Ecto neural progenitor cell (in vitro differentiated cells): ENCODE measurements at regions not wholly inside any gene's neighbourhood (a gene's known extent, or its start where the extent isn't known, plus 50 kb on each side); places are given as distances from the start of the nearest gene placed in this dataset.

ENCODE experiments used
- DNase-seq: peaks from one replicate; pipeline ENCODE4 v3.0.0-alpha.2; 2018; ENCODE audit warnings: low spot score

DNA sequence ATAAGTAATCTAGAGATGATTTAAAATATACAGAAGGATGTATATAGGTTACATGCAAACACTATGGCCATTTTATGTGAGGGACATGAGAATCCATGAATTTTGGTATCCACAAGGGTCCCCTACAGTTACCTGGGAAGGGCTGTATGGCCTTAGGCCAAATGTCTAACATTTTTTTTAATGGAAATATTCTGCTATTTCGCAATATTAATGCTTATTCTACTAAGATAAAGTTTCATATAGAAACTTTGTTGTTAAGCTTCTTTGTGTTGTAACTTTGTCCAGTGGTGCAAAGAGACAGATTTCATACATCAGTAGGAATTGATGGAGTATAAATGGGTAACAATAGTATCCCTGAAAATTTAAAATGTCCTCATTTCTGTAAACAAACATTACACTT, 233.4 kb upstream of the THBS1 start:
- no peak for DNase-seq

DNA sequence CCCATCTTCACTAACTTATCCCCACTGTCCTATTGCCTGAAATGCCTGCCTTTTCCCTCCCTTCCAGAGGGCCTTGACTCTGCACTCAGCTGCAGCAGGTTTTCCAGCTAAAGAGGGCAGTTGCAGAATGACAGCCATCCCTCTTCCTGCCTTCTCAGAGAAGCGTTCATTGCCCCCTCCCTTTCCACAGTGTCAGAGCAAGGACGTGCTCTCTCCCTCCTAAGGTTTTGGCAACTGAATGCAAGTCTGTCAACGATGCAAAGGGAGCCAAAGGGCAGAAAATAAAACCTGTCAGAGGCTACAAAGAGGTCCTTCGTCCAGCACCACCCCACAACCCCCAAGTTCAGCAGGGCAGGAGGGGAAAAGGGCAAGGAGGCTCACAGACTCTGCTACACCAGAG, 230.1 kb upstream of the THBS1 start:
- no peak for DNase-seq

GRCh38 chr15:39354189-39354588, 226.7 kb upstream of the THBS1 start:
- DNase-seq = no peak

DNA sequence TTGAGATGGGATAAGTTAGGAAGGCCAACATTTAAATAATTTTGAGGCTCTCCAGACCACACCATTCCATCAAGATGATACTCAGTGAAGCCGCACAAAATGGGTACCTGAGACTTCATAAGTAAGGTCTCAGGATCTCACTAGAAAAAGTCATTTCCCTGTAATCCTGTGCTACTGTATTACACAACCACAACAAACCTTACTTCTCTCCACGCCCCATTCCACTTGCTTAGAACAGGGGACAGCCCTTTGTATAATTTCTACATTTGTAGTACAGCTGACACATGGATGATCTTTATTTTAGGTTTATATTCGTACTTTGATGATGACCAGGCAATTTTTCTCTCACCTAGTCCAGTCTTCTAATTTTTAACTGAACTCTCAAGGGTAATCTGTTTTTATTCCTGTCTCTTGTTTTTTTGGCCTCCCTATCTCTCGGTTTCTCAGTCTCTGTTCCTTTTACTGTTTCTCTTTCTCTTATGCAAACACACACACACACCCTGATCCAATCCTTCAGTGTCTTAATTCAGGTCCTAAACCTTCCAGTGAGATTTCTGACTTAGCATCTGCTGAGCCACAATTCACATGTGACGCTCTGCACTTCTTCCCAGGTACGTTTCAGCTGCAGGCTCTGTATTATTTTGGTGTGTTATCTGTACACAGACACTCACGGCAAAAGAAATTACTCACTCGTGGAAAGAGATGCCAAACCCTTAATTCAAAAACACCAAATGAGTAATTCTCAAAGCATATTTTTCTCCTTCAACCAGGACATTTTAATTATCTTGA, 223.2 kb upstream of the THBS1 start:
- no peak for DNase-seq

GRCh38 chr15:39358441-39359041, 222.3 kb upstream of the THBS1 start:
- DNase-seq = no peak

- DNase-seq = no peak
Measured at GRCh38 chr15:39359771-39360170, 221.1 kb upstream of the THBS1 start.

- no peak for DNase-seq
Measured at GRCh38 chr15:39360452-39360851, 220.4 kb upstream of the THBS1 start.

DNA sequence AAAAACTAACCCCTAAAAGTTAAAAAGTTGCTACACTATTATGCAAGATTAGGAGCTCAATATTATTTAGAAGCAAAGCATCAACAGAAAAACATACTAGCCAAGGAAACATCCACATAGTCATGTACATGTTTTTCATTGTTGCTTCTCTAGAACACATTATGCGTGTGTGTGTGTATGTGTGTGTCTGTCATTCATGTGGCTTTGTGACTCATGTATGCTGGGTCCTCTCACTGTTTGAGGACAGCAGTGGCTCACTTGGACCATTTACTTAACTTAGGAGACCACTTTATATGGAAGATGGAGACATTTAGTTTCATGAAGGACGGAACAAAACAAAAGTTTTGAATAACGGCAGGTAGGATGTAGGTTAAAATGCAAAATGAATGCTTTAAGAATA, 219.4 kb upstream of the THBS1 start:
- no peak for DNase-seq

- no peak for DNase-seq
Measured at GRCh38 chr15:39362821-39363561, 217.9 kb upstream of the THBS1 start.

GRCh38 chr15:39363761-39364586, 216.9 kb upstream of the THBS1 start:
- DNase-seq = no peak

GRCh38 chr15:39364721-39365120, 216.2 kb upstream of the THBS1 start:
- DNase-seq = no peak

GRCh38 chr15:39365161-39365560, 215.7 kb upstream of the THBS1 start:
- DNase-seq = no peak

- no peak for DNase-seq
Measured at GRCh38 chr15:39365873-39366272, 215.0 kb upstream of the THBS1 start.

DNA sequence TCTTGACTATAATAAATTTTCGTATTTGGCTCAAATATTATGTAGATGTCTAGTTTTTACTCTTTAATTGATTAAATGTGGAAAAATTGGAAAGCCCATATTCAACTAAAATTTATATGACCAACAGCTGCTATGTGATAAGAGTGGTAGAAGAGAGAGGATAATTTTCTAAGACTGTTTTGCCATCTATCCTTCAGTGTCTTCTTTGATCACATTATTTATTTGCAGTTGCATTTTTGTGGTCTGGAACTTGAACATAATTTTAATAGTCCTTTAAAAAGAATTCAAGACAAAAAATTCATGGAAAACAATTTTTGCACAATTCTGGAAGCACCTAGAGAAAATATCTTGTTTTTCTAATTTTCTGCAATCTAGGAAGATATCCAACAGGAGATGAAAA, 213.3 kb upstream of the THBS1 start:
- DNase-seq = no peak

- DNase-seq = no peak
Measured at GRCh38 chr15:39369768-39370167, 211.1 kb upstream of the THBS1 start.

GRCh38 chr15:39376371-39376909, 204.4 kb upstream of the THBS1 start:
- no peak for DNase-seq

DNA sequence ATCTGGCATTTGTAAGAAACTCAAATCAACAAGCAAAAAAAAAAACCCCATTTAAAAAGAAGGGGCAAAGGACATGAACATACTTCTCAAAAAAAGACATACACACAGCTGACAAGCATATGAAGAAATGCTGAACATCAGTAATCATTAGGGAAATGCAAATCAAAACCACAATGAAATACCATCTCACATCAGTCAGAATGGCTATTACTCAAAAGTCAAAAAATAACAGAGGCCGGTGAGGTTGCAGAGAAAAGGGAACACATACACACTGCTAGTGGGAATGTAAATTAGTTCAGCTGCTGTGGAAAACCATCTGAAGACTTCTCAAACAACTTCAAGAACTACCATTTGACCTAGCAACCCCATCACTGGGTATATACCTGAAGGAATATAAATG, 199.4 kb upstream of the THBS1 start:
- no peak for DNase-seq

DNA sequence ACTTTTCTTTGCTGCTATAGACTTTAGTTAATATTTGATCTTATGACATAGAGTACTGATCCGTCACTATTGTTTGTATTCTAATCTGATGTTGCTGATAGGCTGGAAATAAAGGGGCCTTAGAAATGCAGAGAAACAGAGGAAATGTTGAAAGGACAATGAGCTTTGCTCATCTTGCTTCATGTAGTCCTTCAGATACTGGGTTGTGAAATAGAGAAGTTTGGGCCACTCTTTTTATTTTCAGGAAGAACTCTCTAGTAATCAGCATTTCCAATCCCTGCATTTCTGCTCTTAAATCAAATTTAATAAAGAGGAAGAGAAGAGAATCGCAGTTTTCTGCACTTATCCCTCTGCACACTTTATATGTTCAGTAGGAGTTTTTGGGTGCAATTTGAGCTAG, 192.8 kb upstream of the THBS1 start:
- no peak for DNase-seq

DNA sequence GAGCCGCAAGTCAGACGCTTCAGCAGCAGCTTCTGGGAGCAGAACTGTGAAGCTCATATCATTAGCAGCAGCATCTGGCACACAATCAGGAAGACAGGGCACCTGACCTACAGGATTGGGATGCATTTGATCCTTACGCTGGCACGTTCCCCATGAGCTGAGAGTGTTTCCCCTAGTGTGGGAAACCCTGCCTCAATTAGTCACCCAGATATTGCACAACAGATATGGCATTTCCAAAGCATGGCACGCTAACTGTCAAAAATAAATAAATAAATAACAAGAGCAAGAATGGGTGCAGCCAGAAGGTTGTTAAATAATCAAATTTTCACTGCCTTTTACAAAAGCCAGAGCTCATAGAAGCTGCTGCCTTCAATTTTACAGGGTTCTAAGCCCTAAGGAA, 189.6 kb upstream of the THBS1 start:
- DNase-seq = no peak

- DNase-seq = no peak
Measured at GRCh38 chr15:39392469-39393047, 188.3 kb upstream of the THBS1 start.

DNA sequence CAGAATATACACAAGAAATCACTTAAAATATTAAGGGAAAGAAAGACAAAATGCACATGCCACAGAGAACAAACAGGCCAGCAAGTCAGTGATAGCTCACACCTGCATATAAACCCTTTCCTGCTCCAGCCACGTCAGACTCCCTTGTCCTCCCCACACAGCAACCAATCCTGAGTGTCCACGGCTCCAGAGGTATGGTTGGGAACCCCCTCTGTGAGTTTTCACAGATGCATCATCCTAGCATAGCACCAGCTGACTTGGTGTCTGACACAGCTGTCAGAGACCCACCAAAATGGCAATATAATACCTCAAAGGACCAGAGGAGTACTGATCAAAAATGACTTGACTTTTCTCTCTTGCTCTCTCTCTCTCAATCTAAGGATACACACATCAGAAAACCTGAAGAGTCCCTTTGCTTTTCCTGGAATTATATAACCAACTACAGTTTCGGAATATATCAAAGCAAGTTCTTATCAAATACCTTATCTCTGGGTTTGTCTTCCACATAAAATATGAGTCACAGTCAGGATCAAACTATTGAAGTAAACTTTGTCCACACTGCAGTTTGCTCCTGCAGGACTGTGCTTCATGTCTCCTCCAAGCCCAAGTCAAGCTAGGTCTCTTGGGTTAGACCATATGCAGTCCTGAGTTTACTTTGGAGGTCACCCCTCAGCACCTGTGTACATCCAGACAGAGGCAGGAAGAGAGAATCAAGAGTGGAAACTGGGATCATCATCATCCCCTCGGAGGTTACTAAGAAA, 187.1 kb upstream of the THBS1 start:
- DNase-seq = no peak
